ENCODE measurements at regions not wholly inside any gene's neighbourhood (a gene's known extent, or its start where the extent isn't known, plus 50 kb on each side); places are given as distances from the start of the nearest gene placed in this dataset.

DNA sequence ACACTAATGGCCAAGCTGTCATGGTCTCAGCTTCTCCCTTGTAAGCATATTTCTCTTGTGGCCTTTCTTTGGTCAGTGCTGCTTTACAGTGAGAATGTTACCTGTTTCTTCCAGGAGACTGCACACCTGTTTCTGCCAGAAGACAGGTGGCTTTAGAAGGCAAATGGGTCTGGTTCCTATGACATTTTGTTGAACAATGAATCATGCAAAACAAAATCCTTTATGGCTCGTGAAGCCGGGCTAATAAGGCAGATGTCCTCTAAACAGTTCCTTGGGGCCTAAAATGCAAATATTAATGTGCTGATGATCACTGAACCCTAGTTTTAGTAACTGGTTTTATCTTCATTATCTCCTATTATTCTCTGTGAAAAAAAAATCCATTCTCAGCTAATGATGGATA is 927.6 kb downstream of the GALC start:
- Histone ChIP-seq H3K9me1 (replicated peaks; ENCODE audit: control insufficient read depth, extremely low read depth, insufficient read depth, low read length) (no peaks in the 10 kb centered on the region), H3K9ac (replicated peaks; ENCODE audit: extremely low read depth, insufficient read depth, low read length) (no peak overlapping the region), H3K27me3 (ENCODE audit: control insufficient read depth in 2 of 2, insufficient read depth in 2 of 2, low read length in 2 of 2) (no peaks in the 10 kb centered on the region), H3K9me3 (replicated peaks; ENCODE audit: control insufficient read depth, insufficient read depth, low read length) (peaks cover 2% of the 10 kb centered on the region), H3K4me3 (replicated peaks in 1 of 3; ENCODE audit: insufficient read depth in 1 of 3, low read depth in 1 of 3, low read length in 3 of 3) (no peak overlapping the region), H3K79me2 (ENCODE audit: control insufficient read depth, insufficient read depth, low read length) (no peaks in the 10 kb centered on the region), H2AFZ (ENCODE audit: low read depth, low read length) (no peak overlapping the region), H3K36me3 (ENCODE audit: control insufficient read depth in 2 of 2, extremely low read depth in 1 of 2, insufficient read depth in 2 of 2, low read length in 2 of 2) (no peaks in the 10 kb centered on the region), H3K4me2 (ENCODE audit: insufficient read depth, low read length) (no peak overlapping the region), H3K27ac (ENCODE audit: insufficient read depth, low read depth, low read length) (no peak overlapping the region), H3K4me1 (ENCODE audit: control insufficient read depth, extremely low read depth, insufficient read depth, low read length) (no peaks in the 10 kb centered on the region), H4K20me1 (replicated peaks; ENCODE audit: control insufficient read depth, extremely low read depth, insufficient read depth, low read length) (no peaks in the 10 kb centered on the region)
- BruUV-seq (replicated peaks): no TSS peak
- TF ChIP-seq POLR2A (IDR thresholded peaks at IDR 0.05; ENCODE audit: low read depth, low read length) (no peak), FOS (IDR thresholded peaks at IDR 0.05; ENCODE audit: borderline replicate concordance, insufficient read depth, low read length) (no peak), POLR2AphosphoS5 (IDR thresholded peaks at IDR 0.05; ENCODE audit: insufficient read depth, low read depth, low read length) (no peak), MYC (IDR thresholded peaks at IDR 0.05; ENCODE audit: low read depth, low read length) (no peak), EZH2 (IDR thresholded peaks at IDR 0.05; ENCODE audit: borderline replicate concordance, low read depth, low read length, severe bottlenecking) (no peak)
- TF ChIP-seq, protein P1, sequence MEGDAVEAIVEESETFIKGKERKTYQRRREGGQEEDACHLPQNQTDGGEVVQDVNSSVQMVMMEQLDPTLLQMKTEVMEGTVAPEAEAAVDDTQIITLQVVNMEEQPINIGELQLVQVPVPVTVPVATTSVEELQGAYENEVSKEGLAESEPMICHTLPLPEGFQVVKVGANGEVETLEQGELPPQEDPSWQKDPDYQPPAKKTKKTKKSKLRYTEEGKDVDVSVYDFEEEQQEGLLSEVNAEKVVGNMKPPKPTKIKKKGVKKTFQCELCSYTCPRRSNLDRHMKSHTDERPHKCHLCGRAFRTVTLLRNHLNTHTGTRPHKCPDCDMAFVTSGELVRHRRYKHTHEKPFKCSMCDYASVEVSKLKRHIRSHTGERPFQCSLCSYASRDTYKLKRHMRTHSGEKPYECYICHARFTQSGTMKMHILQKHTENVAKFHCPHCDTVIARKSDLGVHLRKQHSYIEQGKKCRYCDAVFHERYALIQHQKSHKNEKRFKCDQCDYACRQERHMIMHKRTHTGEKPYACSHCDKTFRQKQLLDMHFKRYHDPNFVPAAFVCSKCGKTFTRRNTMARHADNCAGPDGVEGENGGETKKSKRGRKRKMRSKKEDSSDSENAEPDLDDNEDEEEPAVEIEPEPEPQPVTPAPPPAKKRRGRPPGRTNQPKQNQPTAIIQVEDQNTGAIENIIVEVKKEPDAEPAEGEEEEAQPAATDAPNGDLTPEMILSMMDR (IDR thresholded peaks at IDR 0.05; ENCODE audit: extremely low read depth in 1 of 2, insufficient read depth in 1 of 2, low read depth in 1 of 2, low read length in 2 of 2): no peak
- TF ChIP-seq, protein P2, sequence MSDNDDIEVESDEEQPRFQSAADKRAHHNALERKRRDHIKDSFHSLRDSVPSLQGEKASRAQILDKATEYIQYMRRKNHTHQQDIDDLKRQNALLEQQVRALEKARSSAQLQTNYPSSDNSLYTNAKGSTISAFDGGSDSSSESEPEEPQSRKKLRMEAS (IDR thresholded peaks at IDR 0.05; ENCODE audit: insufficient read depth, insufficient read length): no peak
- ChIA-PET CTCF (no interaction called here), POLR2A (no interaction called here)
- no peak for FAIRE-seq
- DNase-seq (ENCODE audit: low read depth, low spot score): no peak
- dilution Hi-C loops (cut with MboI; ENCODE audit: extremely low pct_ligation_motif_present, low sequenced_read_pairs) (no loop called here), intact Hi-C loops (cut with micrococcal nuclease) (no loop called here)

DNA sequence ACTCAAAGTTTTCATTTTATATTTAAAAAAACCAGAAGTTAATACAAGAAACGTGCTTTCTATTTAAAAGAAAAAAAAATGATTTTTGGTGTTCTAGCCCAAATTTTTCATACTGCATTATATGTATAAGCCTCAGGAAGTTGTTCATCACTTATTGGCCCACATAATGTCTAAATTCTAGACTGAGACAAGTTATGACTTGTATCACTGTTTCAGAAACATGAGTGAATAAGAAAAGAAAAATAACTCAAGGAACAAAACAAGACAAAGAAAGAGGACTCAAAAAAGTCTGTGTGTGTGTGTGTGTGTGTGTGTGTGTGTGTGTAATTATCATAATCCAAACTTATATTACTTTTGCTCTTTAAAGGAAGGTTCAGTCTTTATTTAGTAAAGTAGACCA is 929.8 kb downstream of the GALC start:
- dilution Hi-C loops (cut with MboI; ENCODE audit: extremely low pct_ligation_motif_present, low sequenced_read_pairs) (no loop called here), intact Hi-C loops (cut with micrococcal nuclease) (no loop called here)
- no peaks in the 10 kb centered on the region for H3K4me1 ChIP-seq (ENCODE audit: control insufficient read depth, extremely low read depth, insufficient read depth, low read length)
- peaks cover 3% of the 10 kb centered on the region for H3K9me3 ChIP-seq (replicated peaks; ENCODE audit: control insufficient read depth, insufficient read depth, low read length)
- FAIRE-seq: no peak
- ChIA-PET CTCF (no interaction called here), POLR2A (no interaction called here)
- no peaks in the 10 kb centered on the region for H3K79me2 ChIP-seq (ENCODE audit: control insufficient read depth, insufficient read depth, low read length)
- TF ChIP-seq, protein P2 (IDR thresholded peaks at IDR 0.05; ENCODE audit: insufficient read depth, insufficient read length): no peak
- no peak for TF ChIP-seq POLR2AphosphoS5 (IDR thresholded peaks at IDR 0.05; ENCODE audit: insufficient read depth, low read depth, low read length)
- TF ChIP-seq, protein P1 (IDR thresholded peaks at IDR 0.05; ENCODE audit: extremely low read depth in 1 of 2, insufficient read depth in 1 of 2, low read depth in 1 of 2, low read length in 2 of 2): no peak
- no peak for TF ChIP-seq FOS (IDR thresholded peaks at IDR 0.05; ENCODE audit: borderline replicate concordance, insufficient read depth, low read length)
- no peak for TF ChIP-seq GATA2 (IDR thresholded peaks at IDR 0.05; ENCODE audit: insufficient read depth, insufficient read length, low read depth, low read length)
- TF ChIP-seq JUN (IDR thresholded peaks at IDR 0.05; ENCODE audit: borderline replicate concordance, insufficient read depth, insufficient read length, low read depth): no peak
- TF ChIP-seq EZH2 (IDR thresholded peaks at IDR 0.05; ENCODE audit: borderline replicate concordance, low read depth, low read length, severe bottlenecking): no peak
- TF ChIP-seq POLR2A (IDR thresholded peaks at IDR 0.05; ENCODE audit: low read depth, low read length): no peak
- no peak overlapping the region for H3K9ac ChIP-seq (replicated peaks; ENCODE audit: extremely low read depth, insufficient read depth, low read length)
- no peaks in the 10 kb centered on the region for H3K9me1 ChIP-seq (replicated peaks; ENCODE audit: control insufficient read depth, extremely low read depth, insufficient read depth, low read length)
- no peak overlapping the region for H3K4me2 ChIP-seq (ENCODE audit: insufficient read depth, low read length)
- no peaks in the 10 kb centered on the region for H3K27me3 ChIP-seq (ENCODE audit: control insufficient read depth in 2 of 2, insufficient read depth in 2 of 2, low read length in 2 of 2)
- no peak overlapping the region for H2AFZ ChIP-seq (ENCODE audit: low read depth, low read length)
- no TSS peak for BruUV-seq (replicated peaks)
- no peak overlapping the region for H3K4me3 ChIP-seq (replicated peaks in 1 of 3; ENCODE audit: insufficient read depth in 1 of 3, low read depth in 1 of 3, low read length in 3 of 3)
- DNase-seq (ENCODE audit: low read depth, low spot score): no peak
- no peak overlapping the region for H3K27ac ChIP-seq (ENCODE audit: insufficient read depth, low read depth, low read length)
- no peaks in the 10 kb centered on the region for H4K20me1 ChIP-seq (replicated peaks; ENCODE audit: control insufficient read depth, extremely low read depth, insufficient read depth, low read length)
- H3K36me3 ChIP-seq (ENCODE audit: control insufficient read depth in 2 of 2, extremely low read depth in 1 of 2, insufficient read depth in 2 of 2, low read length in 2 of 2): no peaks in the 10 kb centered on the region
